Muscle of leg (tissue), 3 donors: ENCODE measurements at regions not wholly inside any gene's neighbourhood (a gene's known extent, or its start where the extent isn't known, plus 50 kb on each side); places are given as distances from the start of the nearest gene placed in this dataset.

ENCODE experiments used
- DNase-seq: peaks from one replicate; pipeline ENCODE4 v3.0.0; 2013
- H3K27ac ChIP-seq: one replicate; pipeline ENCODE4 v1.5.1; 2013; ENCODE audit warnings: mild to moderate bottlenecking, low read length, control low read depth
- H3K27me3 ChIP-seq: one replicate; pipeline ENCODE4 v1.6.1; 2013; ENCODE audit warnings: low read length; ENCODE audit not compliant: control insufficient read depth, insufficient read depth
- H3K36me3 ChIP-seq: one replicate; pipeline ENCODE4 v1.6.1; 2013; ENCODE audit warnings: low read length; ENCODE audit not compliant: control insufficient read depth, insufficient read depth
- H3K4me1 ChIP-seq: one replicate; pipeline ENCODE4 v1.6.1; 2013; ENCODE audit warnings: low read length; ENCODE audit not compliant: control insufficient read depth, insufficient read depth
- H3K4me3 ChIP-seq: one replicate; pipeline ENCODE4 v1.5.1; 2013; ENCODE audit warnings: low read length, control low read depth
- H3K9me3 ChIP-seq: replicated peaks from 2 replicates; pipeline ENCODE4 v1.6.1; 2013; ENCODE audit warnings: low read depth, low read length; ENCODE audit not compliant: control insufficient read depth
- WGBS: methylation state at CpG from one replicate; pipeline ENCODE4 v1.1.5; 2013; ENCODE audit warnings: missing lambda C conversion rate; ENCODE audit not compliant: insufficient coverage; 5-methylcytosine and 5-hydroxymethylcytosine counted together

DNA sequence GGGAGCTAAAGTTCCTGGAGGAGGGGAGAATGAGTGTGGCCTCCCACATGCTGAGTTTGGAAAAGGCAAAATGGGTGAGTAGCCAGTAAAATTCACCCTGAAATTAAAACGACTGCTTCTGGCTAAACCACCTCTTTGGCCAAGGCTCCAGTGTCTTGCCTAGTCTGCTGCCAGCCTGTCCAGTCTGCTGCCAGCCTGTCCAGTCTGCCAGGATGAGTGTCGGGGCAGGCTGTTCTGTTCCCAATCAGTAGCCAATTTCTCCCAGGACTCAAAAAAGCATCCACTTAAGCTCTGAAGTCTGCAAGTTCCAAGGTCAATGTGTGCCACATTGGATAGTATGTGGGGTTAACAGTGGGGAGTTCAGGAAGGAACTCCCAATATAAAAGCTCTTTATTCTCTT lies 134.6 kb upstream of the KLHL29 start:
- Histone ChIP-seq H3K4me1 (peaks cover 2% of the 10 kb centered on the region), H3K4me3 (no peak overlapping the region), H3K27me3 (no peaks in the 10 kb centered on the region), H3K36me3 (no peaks in the 10 kb centered on the region), H3K9me3 (no peaks in the 10 kb centered on the region), H3K27ac (no peak overlapping the region)
- 55% methylated on average over 1 of the region's 2 CpGs for WGBS
- no peak for DNase-seq

DNA sequence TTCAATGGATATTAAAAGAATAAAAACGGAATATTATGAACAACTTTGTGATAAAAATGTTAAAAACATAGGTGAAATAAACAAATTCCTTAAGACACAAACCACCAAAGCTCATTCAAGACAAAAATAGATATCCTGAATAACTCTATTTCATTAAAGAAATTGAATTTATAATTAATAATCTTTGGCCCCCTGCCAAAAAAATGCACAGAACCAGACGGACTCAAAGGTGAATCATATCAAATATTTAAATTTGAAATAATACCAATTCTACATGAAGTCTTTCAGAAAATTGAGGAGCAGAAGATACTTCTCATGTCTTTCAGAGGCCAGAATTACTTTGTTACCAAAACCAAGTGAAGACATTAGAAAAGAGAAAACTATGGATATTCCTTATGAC lies 128.3 kb upstream of the KLHL29 start:
- Histone ChIP-seq H3K27ac (no peak overlapping the region), H3K9me3 (no peaks in the 10 kb centered on the region), H3K27me3 (no peaks in the 10 kb centered on the region), H3K4me1 (no peaks in the 10 kb centered on the region), H3K36me3 (no peaks in the 10 kb centered on the region), H3K4me3 (no peak overlapping the region)
- WGBS = no CpG with 5 or more reads among the region's 2 CpGs
- no peak for DNase-seq

GRCh38 chr2:23260621-23261020 lies 124.4 kb upstream of the KLHL29 start:
- H3K27me3 ChIP-seq = no peaks in the 10 kb centered on the region
- no peak for DNase-seq
- WGBS = 63% methylated on average over 1 of the region's 3 CpGs
- no peaks in the 10 kb centered on the region for H3K36me3 ChIP-seq
- no peak overlapping the region for H3K4me3 ChIP-seq
- H3K9me3 ChIP-seq = no peaks in the 10 kb centered on the region
- no peaks in the 10 kb centered on the region for H3K4me1 ChIP-seq
- H3K27ac ChIP-seq = no peak overlapping the region

GRCh38 chr2:23268467-23269263 lies 116.3 kb upstream of the KLHL29 start:
- no peak overlapping the region for H3K27ac ChIP-seq
- no peak for DNase-seq
- H3K27me3 ChIP-seq = no peaks in the 10 kb centered on the region
- H3K4me1 ChIP-seq = no peaks in the 10 kb centered on the region
- H3K9me3 ChIP-seq = no peaks in the 10 kb centered on the region
- no peaks in the 10 kb centered on the region for H3K36me3 ChIP-seq
- no CpG with 5 or more reads among the region's 3 CpGs for WGBS
- no peak overlapping the region for H3K4me3 ChIP-seq

GRCh38 chr2:23269747-23270146 lies 115.2 kb upstream of the KLHL29 start:
- no peaks in the 10 kb centered on the region for H3K27me3 ChIP-seq
- no peak for DNase-seq
- no peaks in the 10 kb centered on the region for H3K4me1 ChIP-seq
- no peak overlapping the region for H3K27ac ChIP-seq
- no peaks in the 10 kb centered on the region for H3K36me3 ChIP-seq
- no peaks in the 10 kb centered on the region for H3K9me3 ChIP-seq
- no peak overlapping the region for H3K4me3 ChIP-seq
- WGBS = no CpG with 5 or more reads among the region's 3 CpGs

- no peaks in the 10 kb centered on the region for H3K4me1 ChIP-seq
- H3K4me3 ChIP-seq = no peak overlapping the region
- H3K36me3 ChIP-seq = no peaks in the 10 kb centered on the region
- WGBS = no CpG with 5 or more reads among the region's 1 CpG
- no peak for DNase-seq
- H3K9me3 ChIP-seq = no peaks in the 10 kb centered on the region
- no peak overlapping the region for H3K27ac ChIP-seq
- no peaks in the 10 kb centered on the region for H3K27me3 ChIP-seq
Measured at GRCh38 chr2:23270810-23271209, 114.2 kb upstream of the KLHL29 start.

DNA sequence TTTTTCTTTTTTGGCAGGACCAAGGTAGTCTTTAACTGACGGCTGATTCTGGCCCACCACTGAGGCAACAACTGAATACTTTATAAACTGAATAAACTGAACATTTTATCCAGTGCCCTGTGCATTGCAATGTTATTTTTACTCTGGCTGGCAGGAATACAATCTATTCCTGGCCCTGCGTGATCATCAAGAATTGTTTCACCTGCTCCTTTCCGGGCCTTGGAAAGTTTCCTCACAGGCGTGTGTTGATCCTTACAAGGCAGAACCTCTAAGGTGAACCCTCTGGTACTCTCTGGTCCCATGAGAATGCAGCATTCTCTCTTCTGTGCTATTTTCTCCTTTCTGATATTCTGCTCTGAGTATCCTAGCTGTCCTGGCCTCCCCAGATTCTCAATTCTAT lies 113.7 kb upstream of the KLHL29 start:
- no peaks in the 10 kb centered on the region for H3K9me3 ChIP-seq
- no peak for DNase-seq
- no peaks in the 10 kb centered on the region for H3K4me1 ChIP-seq
- no peak overlapping the region for H3K4me3 ChIP-seq
- H3K36me3 ChIP-seq = no peaks in the 10 kb centered on the region
- H3K27me3 ChIP-seq = no peaks in the 10 kb centered on the region
- H3K27ac ChIP-seq = no peak overlapping the region
- 80% methylated on average over 3 of the region's 4 CpGs for WGBS

DNA sequence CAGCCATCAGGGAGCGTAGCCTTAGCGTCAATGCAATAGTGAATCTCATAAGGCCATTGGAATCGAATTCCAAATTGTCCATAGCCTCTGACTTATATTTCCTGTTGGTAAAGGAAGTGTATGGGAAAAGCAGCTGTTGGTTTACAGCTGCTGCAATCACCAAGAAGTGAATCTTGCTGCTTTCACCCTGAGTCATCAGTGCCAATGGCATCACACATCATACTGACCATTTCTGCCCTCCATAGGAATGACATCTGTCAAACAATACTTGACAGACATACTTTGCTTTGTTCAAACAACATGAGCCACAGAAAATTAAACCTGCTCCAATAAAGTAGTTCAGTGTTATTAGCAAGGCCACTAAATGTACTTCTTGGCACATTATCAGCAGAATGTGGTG lies 111.2 kb upstream of the KLHL29 start:
- WGBS = 45% methylated on average over 2 of the region's 3 CpGs
- DNase-seq = no peak
- Histone ChIP-seq H3K4me3 (no peak overlapping the region), H3K36me3 (no peaks in the 10 kb centered on the region), H3K9me3 (no peaks in the 10 kb centered on the region), H3K4me1 (no peaks in the 10 kb centered on the region), H3K27ac (no peak overlapping the region), H3K27me3 (no peaks in the 10 kb centered on the region)

DNA sequence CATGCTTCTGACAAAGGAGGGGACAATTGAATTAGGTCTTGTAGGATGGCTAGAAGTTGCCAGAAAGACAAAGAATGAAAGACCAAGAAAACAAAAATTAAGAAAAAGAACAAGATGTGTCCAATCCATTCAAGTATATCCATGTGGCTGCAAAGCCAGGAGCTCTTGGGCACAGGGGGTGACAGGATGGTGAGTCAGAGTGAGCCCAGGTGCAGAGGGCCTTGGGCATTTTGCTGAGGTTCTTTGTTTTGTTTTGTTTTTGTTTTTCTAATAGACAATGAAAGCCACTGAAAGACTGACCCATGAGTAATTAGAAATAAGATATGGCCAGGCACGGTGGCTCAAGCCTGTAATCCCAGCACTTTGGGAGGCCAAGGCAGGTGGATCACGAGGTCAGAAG lies 104.6 kb upstream of the KLHL29 start:
- Histone ChIP-seq H3K27me3 (no peaks in the 10 kb centered on the region), H3K27ac (no peak overlapping the region), H3K4me1 (no peaks in the 10 kb centered on the region), H3K36me3 (no peaks in the 10 kb centered on the region), H3K4me3 (no peak overlapping the region), H3K9me3 (no peaks in the 10 kb centered on the region)
- WGBS = 67% methylated on average over 1 of the region's 2 CpGs
- no peak for DNase-seq

DNA sequence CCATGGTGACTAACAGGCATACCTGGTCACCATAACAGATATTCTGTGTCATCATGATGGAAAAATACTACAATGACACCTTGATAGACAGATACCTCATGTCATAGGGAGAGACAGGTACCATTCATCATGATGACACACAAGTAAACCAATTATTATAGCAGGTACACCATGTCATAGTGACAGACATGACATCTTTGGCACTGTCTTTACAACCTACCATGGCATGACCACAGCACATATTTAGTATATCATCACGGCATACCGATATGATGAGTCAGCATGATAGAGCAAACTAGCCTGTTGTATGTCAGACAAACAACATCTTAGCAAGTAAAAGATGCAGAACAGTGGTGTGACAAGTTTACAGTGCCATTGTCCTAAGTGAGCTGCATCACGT lies 101.3 kb upstream of the KLHL29 start:
- Histone ChIP-seq H3K27me3 (no peaks in the 10 kb centered on the region), H3K36me3 (no peaks in the 10 kb centered on the region), H3K4me3 (no peak overlapping the region), H3K9me3 (no peaks in the 10 kb centered on the region), H3K4me1 (peaks cover 19% of the 10 kb centered on the region), H3K27ac (no peak overlapping the region)
- WGBS = 100% methylated on average over 1 of the region's 3 CpGs
- no peak for DNase-seq
